RWPE2 (cell line): ENCODE measurements at regions not wholly inside any gene's neighbourhood (a gene's known extent, or its start where the extent isn't known, plus 50 kb on each side); places are given as distances from the start of the nearest gene placed in this dataset.
A peak's percentile ranks its signal among the peaks of the same experiment; 100 is the strongest.

Source experiments
- ATAC-seq: fragments of 200-7000 bp; cut with Tn5 transposase; 3 replicates; pipeline ENCODE4 v1.9.1; 2021; ENCODE audit warnings: low read depth
- DNase-seq: peaks from one replicate; pipeline ENCODE4 v3.0.0-alpha.2; 2020; ENCODE audit warnings: low spot score
- H3K27ac ChIP-seq: fragments of 450-650 bp; 2 replicates; pipeline ENCODE4 v1.5.1; 2017; ENCODE audit warnings: mild to moderate bottlenecking; ENCODE audit not compliant: poor library complexity, severe bottlenecking
- H3K27me3 ChIP-seq: fragments of 250-450 bp; sonication (Bioruptor Pico); 2 replicates; pipeline ENCODE4 v1.5.1; 2021; ENCODE audit warnings: mild to moderate bottlenecking, moderate library complexity; ENCODE audit not compliant: insufficient read depth, poor library complexity, severe bottlenecking
- H3K36me3 ChIP-seq: fragments of 250-450 bp; sonication (Bioruptor Pico); 2 replicates; pipeline ENCODE4 v1.5.1; 2020; ENCODE audit warnings: low read depth, mild to moderate bottlenecking, moderate library complexity
- H3K4me1 ChIP-seq: fragments of 250-450 bp; sonication (Bioruptor Pico); 2 replicates; pipeline ENCODE4 v1.5.1; 2021; ENCODE audit warnings: mild to moderate bottlenecking, moderate library complexity; ENCODE audit not compliant: insufficient read depth, poor library complexity, severe bottlenecking
- H3K4me3 ChIP-seq: fragments of 250-450 bp; sonication (Bioruptor Pico); 2 replicates; pipeline ENCODE4 v1.5.1; 2021; ENCODE audit warnings: mild to moderate bottlenecking, moderate library complexity; ENCODE audit not compliant: severe bottlenecking
- H3K9me3 ChIP-seq: fragments of 250-450 bp; sonication (Bioruptor Pico); 2 replicates; pipeline ENCODE4 v1.5.1; 2021; ENCODE audit warnings: mild to moderate bottlenecking, moderate library complexity; ENCODE audit not compliant: severe bottlenecking
- CTCF ChIP-seq: fragments of 450-650 bp; IDR thresholded peaks from one replicate; pipeline ENCODE4 v1.5.1; 2017; ENCODE audit warnings: mild to moderate bottlenecking, moderate library complexity; ENCODE audit not compliant: poor library complexity, severe bottlenecking

GRCh38 chr7:155369766-155370165 is 72.1 kb downstream of the INSIG1 start:
- no peak for TF ChIP-seq CTCF
- H3K27ac ChIP-seq = no peak overlapping the region
- H3K36me3 ChIP-seq = no peaks in the 10 kb centered on the region
- no peaks in the 10 kb centered on the region for H3K9me3 ChIP-seq
- ATAC-seq (no peak), DNase-seq (no peak)
- H3K4me3 ChIP-seq = no peak overlapping the region
- peaks cover 51% of the 10 kb centered on the region for H3K27me3 ChIP-seq
- H3K4me1 ChIP-seq = no peaks in the 10 kb centered on the region

DNA sequence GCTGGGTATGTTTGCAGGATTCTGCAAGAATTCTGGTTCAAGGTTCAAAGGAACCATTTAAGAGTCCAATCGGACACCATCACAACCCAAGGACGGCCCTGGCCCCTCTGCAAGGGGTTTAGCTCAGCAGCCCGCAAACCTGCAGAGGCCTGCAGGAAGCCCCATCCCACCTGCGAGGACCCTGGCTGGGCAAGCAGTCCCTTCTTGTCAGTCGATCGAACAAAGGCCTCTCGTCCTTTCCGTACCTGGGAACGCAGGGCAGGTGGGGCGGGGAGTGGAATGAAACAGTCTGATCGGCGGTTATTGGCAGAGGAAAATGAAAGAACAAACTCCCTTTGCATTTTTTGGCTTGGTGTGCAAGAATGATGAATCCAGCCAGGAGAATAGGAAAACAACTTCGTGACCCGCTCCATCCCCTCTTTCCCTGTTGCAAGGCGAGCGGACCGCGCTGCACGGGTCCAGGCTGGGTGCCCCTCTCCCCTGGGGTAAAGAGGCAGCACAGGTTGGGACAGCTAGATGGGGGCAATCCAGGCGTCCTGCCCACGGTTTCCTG is 73.7 kb downstream of the INSIG1 start:
- Histone ChIP-seq H3K9me3 (no peaks in the 10 kb centered on the region), H3K27ac (no peak overlapping the region), H3K4me3 (no peak overlapping the region), H3K27me3 (peaks cover 64% of the 10 kb centered on the region), H3K4me1 (no peaks in the 10 kb centered on the region), H3K36me3 (no peaks in the 10 kb centered on the region)
- ATAC-seq (no peak), DNase-seq (peak; percentile 53)
- no peak for TF ChIP-seq CTCF

DNA sequence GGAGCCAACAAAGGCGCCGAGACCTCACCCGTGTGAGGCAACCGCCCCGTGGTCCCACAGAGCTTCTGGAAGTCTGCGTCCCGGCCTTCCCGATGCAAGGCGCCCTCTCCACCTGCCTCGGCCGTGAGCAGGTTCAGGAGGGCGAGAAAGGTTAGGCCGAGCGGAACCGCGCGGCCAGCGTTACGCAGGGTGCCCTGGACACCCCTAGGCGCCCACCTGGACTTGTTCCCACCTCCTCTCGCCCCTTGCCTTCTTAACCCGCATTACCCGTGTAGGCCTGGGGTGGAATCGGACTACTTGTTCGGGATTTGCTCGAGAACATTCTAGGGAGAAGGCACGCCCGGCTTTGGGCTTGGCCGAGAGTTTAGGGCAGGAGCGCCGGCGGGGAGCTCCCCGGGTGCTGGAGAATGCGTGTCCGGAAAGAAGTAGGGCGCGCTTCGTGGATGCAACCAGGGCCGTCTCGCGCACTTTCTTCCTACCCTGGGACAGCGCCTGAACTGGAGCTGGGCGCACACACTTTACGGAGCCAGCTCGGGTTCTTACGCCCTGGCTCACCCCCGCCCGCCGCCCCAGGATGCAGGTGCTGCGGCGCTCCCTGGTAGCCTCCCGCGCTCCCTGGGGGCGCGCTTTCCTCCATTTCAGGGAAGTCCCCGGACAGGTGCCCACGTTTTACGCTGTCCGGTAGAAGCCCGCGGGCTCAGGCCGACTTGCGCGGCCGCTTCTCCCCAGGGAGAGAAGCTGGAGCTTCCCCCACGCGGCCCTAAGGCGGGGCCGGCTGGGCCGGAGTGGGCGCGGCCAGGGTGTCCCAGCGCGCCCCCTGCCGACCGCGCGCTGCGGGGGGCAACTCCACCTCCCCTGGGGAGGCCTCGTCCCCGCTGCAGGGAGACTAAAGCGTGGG is 74.5 kb downstream of the INSIG1 start:
- no peaks in the 10 kb centered on the region for H3K4me1 ChIP-seq
- peaks cover 71% of the 10 kb centered on the region for H3K27me3 ChIP-seq
- no peak overlapping the region for H3K4me3 ChIP-seq
- ATAC-seq = peak; percentile 28
- H3K36me3 ChIP-seq = no peaks in the 10 kb centered on the region
- H3K9me3 ChIP-seq = no peaks in the 10 kb centered on the region
- peak; percentile 38 for TF ChIP-seq CTCF
- H3K27ac ChIP-seq = no peak overlapping the region
- peak; percentile 44 for DNase-seq

DNA sequence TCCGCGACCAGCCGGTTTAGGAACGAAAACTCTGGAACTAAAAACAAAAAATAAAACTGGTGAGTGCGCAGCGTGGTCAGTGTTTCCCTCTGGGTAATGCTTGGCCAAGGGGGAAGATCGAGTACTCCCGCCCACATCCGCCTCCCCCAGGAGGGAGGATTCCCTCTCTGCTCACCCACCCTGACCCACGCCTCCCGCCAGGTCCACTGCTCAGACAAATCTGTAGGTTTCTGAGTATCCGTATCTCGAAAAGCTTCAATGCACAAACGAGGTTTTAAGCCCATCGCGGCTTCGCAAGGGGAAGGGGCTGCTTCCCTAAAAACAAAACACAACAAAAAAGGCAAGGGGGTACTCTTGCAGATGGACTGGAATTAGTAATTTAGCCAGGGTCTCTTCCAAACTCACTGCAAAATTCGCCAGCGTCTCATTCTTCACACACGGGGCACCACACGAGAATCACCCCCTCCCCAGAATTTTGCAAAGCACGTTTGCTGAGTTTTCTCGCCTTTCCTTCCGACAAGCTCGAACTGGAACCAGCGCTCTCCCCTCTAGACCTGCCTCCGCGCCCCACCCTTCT is 75.2 kb downstream of the INSIG1 start:
- peak; percentile 17 for TF ChIP-seq CTCF
- H3K9me3 ChIP-seq = no peaks in the 10 kb centered on the region
- H3K27me3 ChIP-seq = peaks cover 79% of the 10 kb centered on the region
- H3K27ac ChIP-seq = no peak overlapping the region
- ATAC-seq = no peak
- no peak for DNase-seq
- no peaks in the 10 kb centered on the region for H3K4me1 ChIP-seq
- H3K4me3 ChIP-seq = no peak overlapping the region
- H3K36me3 ChIP-seq = no peaks in the 10 kb centered on the region
